Fibroblast of the aortic adventitia (primary cell): ENCODE measurements at regions not wholly inside any gene's neighbourhood (a gene's known extent, or its start where the extent isn't known, plus 50 kb on each side); places are given as distances from the start of the nearest gene placed in this dataset.
A peak's percentile ranks its signal among the peaks of the same experiment; 100 is the strongest.

Source experiments
- DNase-seq: peaks from one replicate; pipeline ENCODE4 v3.0.0-alpha.2; 2010; ENCODE audit warnings: low read depth
- H3K4me3 ChIP-seq: 2 replicates; pipeline ENCODE4 v1.5.1; 2011; ENCODE audit warnings: low read depth, mild to moderate bottlenecking, control low read depth, low read length, moderate library complexity
- TF ChIP-seq, protein P1 (sequence below): IDR thresholded peaks from 2 replicates; pipeline ENCODE4 v1.5.1; 2011; ENCODE audit warnings: mild to moderate bottlenecking, low read length, control low read depth, inconsistent platforms; ENCODE audit not compliant: insufficient read depth

GRCh38 chr3:40843851-40844548 lies 319.2 kb downstream of the ZNF621 start:
- DNase-seq: no peak
- H3K4me3 ChIP-seq: no peak overlapping the region
- TF ChIP-seq, protein P1, sequence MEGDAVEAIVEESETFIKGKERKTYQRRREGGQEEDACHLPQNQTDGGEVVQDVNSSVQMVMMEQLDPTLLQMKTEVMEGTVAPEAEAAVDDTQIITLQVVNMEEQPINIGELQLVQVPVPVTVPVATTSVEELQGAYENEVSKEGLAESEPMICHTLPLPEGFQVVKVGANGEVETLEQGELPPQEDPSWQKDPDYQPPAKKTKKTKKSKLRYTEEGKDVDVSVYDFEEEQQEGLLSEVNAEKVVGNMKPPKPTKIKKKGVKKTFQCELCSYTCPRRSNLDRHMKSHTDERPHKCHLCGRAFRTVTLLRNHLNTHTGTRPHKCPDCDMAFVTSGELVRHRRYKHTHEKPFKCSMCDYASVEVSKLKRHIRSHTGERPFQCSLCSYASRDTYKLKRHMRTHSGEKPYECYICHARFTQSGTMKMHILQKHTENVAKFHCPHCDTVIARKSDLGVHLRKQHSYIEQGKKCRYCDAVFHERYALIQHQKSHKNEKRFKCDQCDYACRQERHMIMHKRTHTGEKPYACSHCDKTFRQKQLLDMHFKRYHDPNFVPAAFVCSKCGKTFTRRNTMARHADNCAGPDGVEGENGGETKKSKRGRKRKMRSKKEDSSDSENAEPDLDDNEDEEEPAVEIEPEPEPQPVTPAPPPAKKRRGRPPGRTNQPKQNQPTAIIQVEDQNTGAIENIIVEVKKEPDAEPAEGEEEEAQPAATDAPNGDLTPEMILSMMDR: no peak

DNA sequence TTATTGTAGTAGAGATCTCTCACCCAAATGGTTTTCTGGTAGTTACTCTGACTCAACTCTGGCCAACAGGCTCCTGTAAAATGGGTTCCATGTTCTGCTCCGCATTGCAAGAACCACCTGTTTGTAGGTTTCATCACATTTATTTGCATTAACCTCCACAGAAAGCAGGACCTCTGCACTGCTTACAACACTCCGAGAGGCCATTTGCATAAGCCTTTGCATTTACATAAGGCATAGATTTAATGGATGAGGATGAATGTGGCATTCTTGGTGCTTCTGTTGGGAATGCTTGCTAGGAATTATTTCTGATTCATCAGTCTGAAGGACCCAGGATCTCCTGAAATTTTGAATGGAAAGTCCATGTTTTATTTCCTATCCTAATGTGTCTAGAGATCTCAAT lies 320.1 kb downstream of the ZNF621 start:
- TF ChIP-seq, protein P1: no peak
- H3K4me3 ChIP-seq: no peak overlapping the region
- DNase-seq: no peak

GRCh38 chr3:40845447-40845846 lies 320.7 kb downstream of the ZNF621 start:
- DNase-seq: no peak
- no peak overlapping the region for H3K4me3 ChIP-seq
- TF ChIP-seq, protein P1: no peak

DNA sequence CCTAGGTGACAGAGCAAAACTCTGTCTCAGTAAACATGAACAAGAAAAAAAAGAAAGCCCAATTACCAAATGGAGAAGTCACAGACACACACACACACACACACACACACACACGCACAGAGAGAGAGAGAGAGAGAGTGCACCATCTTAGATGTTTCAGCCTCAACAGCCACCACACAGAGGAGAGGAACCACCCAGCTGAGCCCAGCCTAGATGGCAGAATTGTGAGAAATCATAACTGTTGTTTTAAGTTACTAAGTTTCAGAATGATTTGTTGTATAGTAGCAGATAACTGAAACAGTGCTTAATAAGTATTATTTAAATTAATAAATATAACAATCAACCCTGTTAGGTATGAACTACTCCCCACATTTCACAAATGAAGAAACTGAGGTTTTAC lies 321.2 kb downstream of the ZNF621 start:
- no peak overlapping the region for H3K4me3 ChIP-seq
- TF ChIP-seq, protein P1: no peak
- no peak for DNase-seq

DNA sequence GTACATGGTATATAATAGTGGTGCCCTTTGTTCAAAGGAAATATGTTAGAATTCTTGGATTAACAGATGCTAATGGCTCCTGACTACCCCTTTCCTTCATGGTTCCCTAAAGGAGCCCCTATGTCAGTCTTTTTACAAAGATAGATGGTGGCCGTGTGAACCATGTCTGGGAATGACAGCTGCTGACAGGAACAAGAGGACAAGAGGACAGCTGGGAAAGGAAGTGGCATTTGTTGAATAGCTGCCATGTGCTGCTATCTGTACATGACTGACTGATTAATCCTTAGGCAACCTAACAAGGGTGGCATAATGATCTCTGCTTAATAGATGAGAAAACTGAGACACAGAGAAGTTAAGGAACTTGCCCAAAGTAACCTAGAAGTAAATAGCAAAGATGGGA lies 321.7 kb downstream of the ZNF621 start:
- H3K4me3 ChIP-seq: no peak overlapping the region
- TF ChIP-seq, protein P1: no peak
- no peak for DNase-seq

- DNase-seq: peak; percentile 10
- H3K4me3 ChIP-seq: no peak overlapping the region
- TF ChIP-seq, protein P1: no peak
These were observed 322.8 kb downstream of the ZNF621 start for GRCh38 chr3:40847551-40847992.

- no peak for DNase-seq
- TF ChIP-seq, protein P1: no peak
- H3K4me3 ChIP-seq: no peak overlapping the region
These were observed 323.7 kb downstream of the ZNF621 start for GRCh38 chr3:40848421-40848820.
